Transverse colon (tissue), 3 donors: ENCODE measurements at regions not wholly inside any gene's neighbourhood (a gene's known extent, or its start where the extent isn't known, plus 50 kb on each side); places are given as distances from the start of the nearest gene placed in this dataset.

Experiments used
- POLR2A ChIP-seq: fragments of 450-650 bp; IDR thresholded peaks from one replicate; pipeline ENCODE4 v1.6.1; 2016; ENCODE audit warnings: antibody characterized with exemption, mild to moderate bottlenecking, moderate library complexity
- TF ChIP-seq, protein P1 (sequence below), 5 experiments: fragments of 200-600 bp in 3 of 5; fragments of 450-650 bp in 2 of 5; sonication (generic) in 3 of 5; IDR thresholded peaks; 1 replicate in 2 of 5; 2 replicates in 3 of 5; pipeline ENCODE4 v1.5.1; 2016 to 2017; ENCODE audit warnings: antibody characterized with exemption in 5 of 5, inconsistent platforms in 3 of 5, mild to moderate bottlenecking in 2 of 5, moderate library complexity in 1 of 5

DNA sequence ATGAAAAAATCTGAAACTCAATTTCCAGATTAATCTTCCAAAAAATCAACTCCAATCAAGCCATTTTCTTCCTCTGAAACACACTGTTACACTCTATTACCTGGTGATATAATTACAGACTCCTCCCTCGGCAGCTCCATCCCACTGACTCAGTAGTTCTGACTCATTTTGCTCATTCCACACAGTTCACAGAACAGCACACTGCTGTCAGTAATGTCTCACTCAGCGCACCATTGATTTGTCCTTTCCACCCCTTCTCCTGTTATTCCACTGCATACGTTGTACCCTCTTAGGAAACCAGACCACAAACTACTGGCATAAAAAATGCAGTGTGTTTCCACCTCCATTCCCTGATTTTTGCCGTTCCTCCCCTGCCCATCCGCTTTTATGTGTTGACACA, 212.7 kb downstream of the SLIT2 start:
- TF ChIP-seq POLR2A, result no peak
- TF ChIP-seq, protein P1, sequence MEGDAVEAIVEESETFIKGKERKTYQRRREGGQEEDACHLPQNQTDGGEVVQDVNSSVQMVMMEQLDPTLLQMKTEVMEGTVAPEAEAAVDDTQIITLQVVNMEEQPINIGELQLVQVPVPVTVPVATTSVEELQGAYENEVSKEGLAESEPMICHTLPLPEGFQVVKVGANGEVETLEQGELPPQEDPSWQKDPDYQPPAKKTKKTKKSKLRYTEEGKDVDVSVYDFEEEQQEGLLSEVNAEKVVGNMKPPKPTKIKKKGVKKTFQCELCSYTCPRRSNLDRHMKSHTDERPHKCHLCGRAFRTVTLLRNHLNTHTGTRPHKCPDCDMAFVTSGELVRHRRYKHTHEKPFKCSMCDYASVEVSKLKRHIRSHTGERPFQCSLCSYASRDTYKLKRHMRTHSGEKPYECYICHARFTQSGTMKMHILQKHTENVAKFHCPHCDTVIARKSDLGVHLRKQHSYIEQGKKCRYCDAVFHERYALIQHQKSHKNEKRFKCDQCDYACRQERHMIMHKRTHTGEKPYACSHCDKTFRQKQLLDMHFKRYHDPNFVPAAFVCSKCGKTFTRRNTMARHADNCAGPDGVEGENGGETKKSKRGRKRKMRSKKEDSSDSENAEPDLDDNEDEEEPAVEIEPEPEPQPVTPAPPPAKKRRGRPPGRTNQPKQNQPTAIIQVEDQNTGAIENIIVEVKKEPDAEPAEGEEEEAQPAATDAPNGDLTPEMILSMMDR (IDR thresholded peaks at IDR 0.05), result no peak
